RWPE1 (cell line): ENCODE measurements at regions not wholly inside any gene's neighbourhood (a gene's known extent, or its start where the extent isn't known, plus 50 kb on each side); places are given as distances from the start of the nearest gene placed in this dataset.
"Not testable (repeated sequence)": the region's sequence is repeated elsewhere in the genome, so short reads cannot be mapped to it uniquely, and the experiment has no call there.

ENCODE experiments used
- CTCF ChIA-PET: fragments of 350-600 bp; sonication (Branson Sonifier 250); formaldehyde crosslinking; extraction: SDS; loops from one replicate; lab custom pipeline; 2021; lab: Yijun Ruan, JAX
- POLR2A ChIA-PET: fragments of 400-600 bp; formaldehyde crosslinking; extraction: SDS; loops from one replicate; lab custom pipeline; 2020; ENCODE audit warnings: antibody characterized with exemption; ENCODE audit not compliant: low non-redundant PET; lab: Yijun Ruan, JAX
- DNase-seq: peaks from one replicate; pipeline ENCODE4 v3.0.0; 2012; ENCODE audit warnings: low spot score
- H3K27ac ChIP-seq: fragments of 450-650 bp; 2 replicates; pipeline ENCODE4 v1.5.1; 2017
- CTCF ChIP-seq: fragments of 450-650 bp; conservative IDR thresholded peaks from 2 replicates; pipeline ENCODE4 v1.5.1; 2017; ENCODE audit warnings: low read depth, mild to moderate bottlenecking

- H3K27ac ChIP-seq: no peak overlapping the region
- no peak for DNase-seq
- CTCF ChIA-PET: no interaction called here
- TF ChIP-seq CTCF: no peak
- POLR2A ChIA-PET: no interaction called here
Measured at GRCh38 chr6:94845742-94846141, 731.6 kb upstream of the MANEA start.

GRCh38 chr6:94835264-94835663, 742.1 kb upstream of the MANEA start:
- no peak for TF ChIP-seq CTCF
- DNase-seq: no peak
- H3K27ac ChIP-seq: no peak overlapping the region
- ChIA-PET CTCF (no interaction called here), POLR2A (no interaction called here)

- CTCF ChIA-PET: no interaction called here
- H3K27ac ChIP-seq: no peak overlapping the region
- no peak for DNase-seq
- TF ChIP-seq CTCF: no peak
- POLR2A ChIA-PET: no interaction called here
Measured at GRCh38 chr6:94813806-94814205, 763.5 kb upstream of the MANEA start.

GRCh38 chr6:94801344-94801743, 776.0 kb upstream of the MANEA start:
- H3K27ac ChIP-seq: no peak overlapping the region
- ChIA-PET CTCF (no interaction called here), POLR2A (no interaction called here)
- DNase-seq: no peak
- no peak for TF ChIP-seq CTCF

- H3K27ac ChIP-seq: no peak overlapping the region
- no peak for TF ChIP-seq CTCF
- CTCF ChIA-PET: interaction anchor here (0.7 kb wide), 1 partner anchor 189 kb away, joined by 3 read pairs; no protein-coding TSS in a partner anchor
- DNase-seq: no peak
- POLR2A ChIA-PET: no interaction called here
Measured at GRCh38 chr6:94785514-94785913, 791.8 kb upstream of the MANEA start.

- DNase-seq, POLR2A ChIA-PET, H3K27ac ChIP-seq: not testable (repeated sequence)
- CTCF ChIA-PET: interaction anchor here (0.7 kb wide), 1 partner anchor 189 kb away, joined by 3 read pairs; no protein-coding TSS in a partner anchor
Measured at GRCh38 chr6:94785081-94785480, 792.3 kb upstream of the MANEA start.

- ChIA-PET POLR2A (no interaction called here), CTCF (interaction anchor here (0.6 kb wide), 2 partner anchors 16 to 481 kb away, joined by 3 to 6 read pairs; no protein-coding TSS in a partner anchor)
- no peak overlapping the region for H3K27ac ChIP-seq
- DNase-seq: no peak
- no peak for TF ChIP-seq CTCF
Measured at GRCh38 chr6:94769197-94769596, 808.1 kb upstream of the MANEA start.
